ENCODE measurements at regions not wholly inside any gene's neighbourhood (a gene's known extent, or its start where the extent isn't known, plus 50 kb on each side); places are given as distances from the start of the nearest gene placed in this dataset.

DNA sequence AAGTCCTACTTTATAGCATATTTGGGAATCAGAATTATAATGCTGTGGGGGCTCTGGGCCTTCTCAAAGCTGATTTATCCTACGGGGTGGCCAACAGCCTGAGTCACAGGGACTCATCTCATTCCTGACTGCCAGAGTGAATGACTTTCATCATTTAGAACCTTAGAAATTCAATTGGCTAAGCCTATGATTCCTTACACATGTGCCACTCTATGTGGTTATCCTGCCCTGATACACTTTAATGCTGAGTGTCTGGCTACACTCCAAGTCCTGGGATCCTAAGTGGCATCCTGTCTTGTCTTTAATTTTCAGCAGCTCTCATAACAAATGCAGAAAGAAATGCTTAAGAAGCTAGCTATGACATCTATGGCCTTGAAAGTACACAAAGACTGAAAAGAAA, 75.2 kb upstream of the FREM1 start:
- TF ChIP-seq, protein P1, sequence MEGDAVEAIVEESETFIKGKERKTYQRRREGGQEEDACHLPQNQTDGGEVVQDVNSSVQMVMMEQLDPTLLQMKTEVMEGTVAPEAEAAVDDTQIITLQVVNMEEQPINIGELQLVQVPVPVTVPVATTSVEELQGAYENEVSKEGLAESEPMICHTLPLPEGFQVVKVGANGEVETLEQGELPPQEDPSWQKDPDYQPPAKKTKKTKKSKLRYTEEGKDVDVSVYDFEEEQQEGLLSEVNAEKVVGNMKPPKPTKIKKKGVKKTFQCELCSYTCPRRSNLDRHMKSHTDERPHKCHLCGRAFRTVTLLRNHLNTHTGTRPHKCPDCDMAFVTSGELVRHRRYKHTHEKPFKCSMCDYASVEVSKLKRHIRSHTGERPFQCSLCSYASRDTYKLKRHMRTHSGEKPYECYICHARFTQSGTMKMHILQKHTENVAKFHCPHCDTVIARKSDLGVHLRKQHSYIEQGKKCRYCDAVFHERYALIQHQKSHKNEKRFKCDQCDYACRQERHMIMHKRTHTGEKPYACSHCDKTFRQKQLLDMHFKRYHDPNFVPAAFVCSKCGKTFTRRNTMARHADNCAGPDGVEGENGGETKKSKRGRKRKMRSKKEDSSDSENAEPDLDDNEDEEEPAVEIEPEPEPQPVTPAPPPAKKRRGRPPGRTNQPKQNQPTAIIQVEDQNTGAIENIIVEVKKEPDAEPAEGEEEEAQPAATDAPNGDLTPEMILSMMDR (IDR thresholded peaks at IDR 0.05) = no peak
- TF ChIP-seq POLR2A (IDR thresholded peaks at IDR 0.05) = no peak
